Neural cell (in vitro differentiated cells): ENCODE measurements at regions not wholly inside any gene's neighbourhood (a gene's known extent, or its start where the extent isn't known, plus 50 kb on each side); places are given as distances from the start of the nearest gene placed in this dataset.

Experiments
- H2AFZ ChIP-seq: fragments of 200-600, 300-800 bp; sonication (generic), shearing (Covaris generic); 2 replicates; pipeline ENCODE4 v1.6.0; 2014; ENCODE audit warnings: low read depth, mild to moderate bottlenecking, antibody characterized with exemption, low read length, moderate library complexity
- H3F3A ChIP-seq: fragments of 200-600 bp; shearing (Covaris generic); 2 replicates; pipeline ENCODE4 v1.6.1; 2016; ENCODE audit warnings: mild to moderate bottlenecking, moderate library complexity, mixed read lengths, antibody characterized with exemption, low read length; ENCODE audit not compliant: insufficient read depth, poor library complexity, severe bottlenecking
- H3K27ac ChIP-seq: fragments of 200-600, 300-800 bp; sonication (generic), shearing (Covaris generic); 2 replicates; pipeline ENCODE4 v1.5.1; 2014; ENCODE audit warnings: mild to moderate bottlenecking, low read length, moderate library complexity
- H3K27me3 ChIP-seq: fragments of 300-800, 200-600 bp; sonication (generic), shearing (Covaris generic); 2 replicates; pipeline ENCODE4 v1.6.0; 2014; ENCODE audit warnings: mild to moderate bottlenecking, low read depth, low read length, moderate library complexity; ENCODE audit not compliant: insufficient read depth
- H3K36me3 ChIP-seq: fragments of 300-800, 200-600 bp; sonication (generic), shearing (Covaris generic); 2 replicates; pipeline ENCODE4 v1.5.1; 2014; ENCODE audit warnings: mild to moderate bottlenecking, antibody characterized with exemption, low read length, moderate library complexity; ENCODE audit not compliant: insufficient read depth
- H3K4me2 ChIP-seq: fragments of 300-800, 200-600 bp; sonication (generic), shearing (Covaris generic); 2 replicates; pipeline ENCODE4 v1.6.0; 2014; ENCODE audit warnings: mild to moderate bottlenecking, low read length
- H3K4me3 ChIP-seq: fragments of 300-800, 200-600 bp; sonication (generic), shearing (Covaris generic); 2 replicates; pipeline ENCODE4 v1.5.1; 2014; ENCODE audit warnings: mild to moderate bottlenecking, low read length, moderate library complexity
- H3K79me2 ChIP-seq: fragments of 200-600 bp; shearing (Covaris generic); replicated peaks from 2 replicates; pipeline ENCODE4 v1.6.0; 2014; ENCODE audit warnings: mild to moderate bottlenecking, low read length, moderate library complexity; ENCODE audit not compliant: insufficient read depth
- H3K9ac ChIP-seq: fragments of 300-800, 200-600 bp; sonication (generic), shearing (Covaris generic); 2 replicates; pipeline ENCODE4 v1.6.1; 2016; ENCODE audit warnings: mild to moderate bottlenecking, low read length, mixed read lengths
- H3K9me2 ChIP-seq: fragments of 200-600 bp; shearing (Covaris generic); 2 replicates; pipeline ENCODE4 v1.6.1; 2016; ENCODE audit warnings: mild to moderate bottlenecking, low read length, mixed read lengths; ENCODE audit not compliant: insufficient read depth
- H3K9me3 ChIP-seq: fragments of 200-600, 300-800 bp; sonication (generic), shearing (Covaris generic); 2 replicates; pipeline ENCODE4 v1.6.1; 2016; ENCODE audit warnings: mild to moderate bottlenecking, mixed run types, low read length, moderate library complexity, mixed read lengths
- H4K20me1 ChIP-seq: fragments of 200-600 bp; shearing (Covaris generic); 2 replicates; pipeline ENCODE4 v1.6.1; 2016; ENCODE audit warnings: mild to moderate bottlenecking, mixed run types; ENCODE audit not compliant: insufficient read depth
- CTCF ChIP-seq: fragments of 450-650 bp; IDR thresholded peaks from 2 replicates; pipeline ENCODE4 v1.5.1; 2014; ENCODE audit warnings: antibody characterized with exemption, mild to moderate bottlenecking, moderate library complexity; ENCODE audit not compliant: poor library complexity, severe bottlenecking
- EP300 ChIP-seq: fragments of 450-650 bp; conservative IDR thresholded peaks from 2 replicates; pipeline ENCODE4 v1.6.1; 2014; ENCODE audit warnings: antibody characterized with exemption, mild to moderate bottlenecking, moderate library complexity; ENCODE audit not compliant: poor library complexity, severe bottlenecking
- EZH2 ChIP-seq: fragments of 200-600, 300-800 bp; shearing (Covaris generic), sonication (generic); IDR thresholded peaks from 2 replicates; pipeline ENCODE4 v1.6.1; 2014; ENCODE audit warnings: antibody characterized with exemption, low read length, borderline replicate concordance, mild to moderate bottlenecking; ENCODE audit not compliant: insufficient read depth, poor library complexity, severe bottlenecking
- MXI1 ChIP-seq: fragments of 450-650 bp; conservative IDR thresholded peaks from 2 replicates; pipeline ENCODE4 v1.6.1; 2014; ENCODE audit warnings: antibody characterized with exemption, mild to moderate bottlenecking; ENCODE audit not compliant: poor library complexity, severe bottlenecking
- POLR2AphosphoS5 ChIP-seq: IDR thresholded peaks from 2 replicates; pipeline ENCODE4 v1.6.1; 2012
- RAD21 ChIP-seq: fragments of 450-650 bp; conservative IDR thresholded peaks from 2 replicates; pipeline ENCODE4 v1.6.1; 2014; ENCODE audit warnings: antibody characterized with exemption, mild to moderate bottlenecking, moderate library complexity
- SMC3 ChIP-seq: fragments of 450-650 bp; conservative IDR thresholded peaks from 2 replicates; pipeline ENCODE4 v1.6.1; 2014; ENCODE audit warnings: antibody characterized with exemption, mild to moderate bottlenecking, moderate library complexity; ENCODE audit not compliant: poor library complexity
- TAF1 ChIP-seq: IDR thresholded peaks from 2 replicates; pipeline ENCODE4 v1.6.1; 2012; ENCODE audit warnings: low read depth
- TF ChIP-seq, protein P1 (sequence below): IDR thresholded peaks from 2 replicates; pipeline ENCODE4 v1.6.1; 2012; ENCODE audit warnings: borderline replicate concordance

GRCh38 chr10:9334270-9334669 is 1279.8 kb downstream of the GATA3 start:
- H3K4me3 ChIP-seq = no peak overlapping the region
- no peak for TF ChIP-seq SMC3
- no peak for TF ChIP-seq MXI1
- TF ChIP-seq EZH2 = no peak
- no peak for TF ChIP-seq CTCF
- no peak for TF ChIP-seq POLR2AphosphoS5
- no peak for TF ChIP-seq EP300
- TF ChIP-seq TAF1 = no peak
- TF ChIP-seq RAD21 = no peak
- TF ChIP-seq, protein P1, sequence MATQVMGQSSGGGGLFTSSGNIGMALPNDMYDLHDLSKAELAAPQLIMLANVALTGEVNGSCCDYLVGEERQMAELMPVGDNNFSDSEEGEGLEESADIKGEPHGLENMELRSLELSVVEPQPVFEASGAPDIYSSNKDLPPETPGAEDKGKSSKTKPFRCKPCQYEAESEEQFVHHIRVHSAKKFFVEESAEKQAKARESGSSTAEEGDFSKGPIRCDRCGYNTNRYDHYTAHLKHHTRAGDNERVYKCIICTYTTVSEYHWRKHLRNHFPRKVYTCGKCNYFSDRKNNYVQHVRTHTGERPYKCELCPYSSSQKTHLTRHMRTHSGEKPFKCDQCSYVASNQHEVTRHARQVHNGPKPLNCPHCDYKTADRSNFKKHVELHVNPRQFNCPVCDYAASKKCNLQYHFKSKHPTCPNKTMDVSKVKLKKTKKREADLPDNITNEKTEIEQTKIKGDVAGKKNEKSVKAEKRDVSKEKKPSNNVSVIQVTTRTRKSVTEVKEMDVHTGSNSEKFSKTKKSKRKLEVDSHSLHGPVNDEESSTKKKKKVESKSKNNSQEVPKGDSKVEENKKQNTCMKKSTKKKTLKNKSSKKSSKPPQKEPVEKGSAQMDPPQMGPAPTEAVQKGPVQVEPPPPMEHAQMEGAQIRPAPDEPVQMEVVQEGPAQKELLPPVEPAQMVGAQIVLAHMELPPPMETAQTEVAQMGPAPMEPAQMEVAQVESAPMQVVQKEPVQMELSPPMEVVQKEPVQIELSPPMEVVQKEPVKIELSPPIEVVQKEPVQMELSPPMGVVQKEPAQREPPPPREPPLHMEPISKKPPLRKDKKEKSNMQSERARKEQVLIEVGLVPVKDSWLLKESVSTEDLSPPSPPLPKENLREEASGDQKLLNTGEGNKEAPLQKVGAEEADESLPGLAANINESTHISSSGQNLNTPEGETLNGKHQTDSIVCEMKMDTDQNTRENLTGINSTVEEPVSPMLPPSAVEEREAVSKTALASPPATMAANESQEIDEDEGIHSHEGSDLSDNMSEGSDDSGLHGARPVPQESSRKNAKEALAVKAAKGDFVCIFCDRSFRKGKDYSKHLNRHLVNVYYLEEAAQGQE = no peak
- H3K9ac ChIP-seq = no peak overlapping the region
- no peaks in the 10 kb centered on the region for H3K36me3 ChIP-seq
- no peaks in the 10 kb centered on the region for H3K79me2 ChIP-seq
- H3K4me2 ChIP-seq = no peak overlapping the region
- no peaks in the 10 kb centered on the region for H4K20me1 ChIP-seq
- no peaks in the 10 kb centered on the region for H3K9me2 ChIP-seq
- H3K27me3 ChIP-seq = no peaks in the 10 kb centered on the region
- H3K9me3 ChIP-seq = no peaks in the 10 kb centered on the region
- no peaks in the 10 kb centered on the region for H3F3A ChIP-seq
- H3K27ac ChIP-seq = no peak overlapping the region
- no peak overlapping the region for H2AFZ ChIP-seq

DNA sequence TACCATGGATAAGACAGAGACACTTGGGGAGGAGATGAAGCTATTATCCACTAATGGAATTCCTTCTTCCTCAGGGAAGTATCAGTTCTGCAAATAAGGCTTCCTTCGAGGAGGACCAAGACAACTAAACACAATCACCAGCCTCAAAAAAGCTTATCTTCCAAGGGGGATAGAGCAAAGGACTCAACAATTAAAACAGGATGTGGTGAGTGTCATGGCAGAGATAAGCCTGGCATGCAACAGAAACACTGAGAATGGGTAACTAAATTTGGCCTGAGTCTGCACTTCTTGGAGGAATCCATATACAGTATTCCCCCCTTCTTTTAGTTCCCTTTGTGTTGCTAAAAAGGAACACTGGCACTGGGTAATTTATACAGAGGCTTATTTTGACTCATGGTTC is 1285.2 kb downstream of the GATA3 start:
- Histone ChIP-seq H3K79me2 (no peaks in the 10 kb centered on the region), H3K27me3 (no peaks in the 10 kb centered on the region), H2AFZ (no peak overlapping the region), H3K36me3 (no peaks in the 10 kb centered on the region), H4K20me1 (no peaks in the 10 kb centered on the region), H3K9me3 (no peaks in the 10 kb centered on the region), H3K4me3 (no peak overlapping the region), H3K27ac (no peak overlapping the region), H3K4me2 (no peak overlapping the region), H3K9me2 (no peaks in the 10 kb centered on the region), H3K9ac (no peak overlapping the region), H3F3A (no peaks in the 10 kb centered on the region)
- TF ChIP-seq EP300 (no peak), CTCF (no peak), EZH2 (no peak), MXI1 (no peak), RAD21 (no peak), POLR2AphosphoS5 (no peak), TAF1 (no peak), SMC3 (no peak)
- TF ChIP-seq, protein P1 = no peak
